HG03095 (cell line): ENCODE measurements at regions not wholly inside any gene's neighbourhood (a gene's known extent, or its start where the extent isn't known, plus 50 kb on each side); places are given as distances from the start of the nearest gene placed in this dataset.
"Not testable (repeated sequence)": the region's sequence is repeated elsewhere in the genome, so short reads cannot be mapped to it uniquely, and the experiment has no call there.

ENCODE experiments used
- ATAC-seq: cut with Tn5 transposase; IDR thresholded peaks from one replicate; pipeline ENCODE4 v1.9.1; 2021; ENCODE audit warnings: moderate library complexity; ENCODE audit not compliant: unreplicated experiment

DNA sequence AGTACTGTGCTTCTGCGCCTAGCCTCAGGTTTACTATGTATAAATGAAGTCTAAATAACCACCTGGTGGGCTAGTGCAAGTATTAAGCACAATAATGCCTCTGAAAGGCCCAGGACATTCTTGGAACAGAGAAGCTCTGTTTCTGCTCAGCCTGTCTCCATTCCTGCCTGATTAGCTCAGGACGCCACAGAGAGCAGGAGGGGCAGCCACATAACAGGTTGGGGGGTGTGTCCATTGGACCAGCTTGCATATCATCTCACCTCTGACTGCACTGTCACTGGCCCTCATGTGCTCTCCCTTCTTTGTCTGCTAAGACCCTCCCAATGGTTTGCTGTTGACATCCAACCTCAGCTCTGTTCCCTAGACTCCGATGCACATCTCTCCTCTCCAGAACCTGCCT is 52.8 kb upstream of the IKZF1 start:
- no peak for ATAC-seq

GRCh38 chr7:50246551-50246950 is 58.0 kb upstream of the IKZF1 start:
- ATAC-seq: no peak

DNA sequence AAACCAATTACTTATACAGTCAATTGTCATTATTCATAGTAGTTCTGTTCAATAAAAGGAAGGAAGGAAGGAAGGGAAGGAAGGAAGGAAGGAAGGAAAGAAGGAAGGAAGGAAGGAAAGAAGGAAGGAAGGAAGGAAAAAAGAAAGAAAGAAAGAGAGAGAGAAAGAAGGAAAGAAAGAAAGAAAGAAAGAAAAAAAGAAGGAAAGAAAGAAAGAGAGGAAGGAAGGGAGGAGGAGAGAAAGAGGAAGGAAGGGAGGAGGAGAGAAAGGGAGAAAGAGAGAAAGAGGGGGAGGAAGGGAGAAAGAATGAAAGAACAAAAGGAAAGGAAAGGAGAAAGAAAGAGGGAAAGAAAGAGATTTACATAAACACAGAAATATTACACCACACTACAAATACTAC is 62.4 kb upstream of the IKZF1 start:
- not testable (repeated sequence) for ATAC-seq

DNA sequence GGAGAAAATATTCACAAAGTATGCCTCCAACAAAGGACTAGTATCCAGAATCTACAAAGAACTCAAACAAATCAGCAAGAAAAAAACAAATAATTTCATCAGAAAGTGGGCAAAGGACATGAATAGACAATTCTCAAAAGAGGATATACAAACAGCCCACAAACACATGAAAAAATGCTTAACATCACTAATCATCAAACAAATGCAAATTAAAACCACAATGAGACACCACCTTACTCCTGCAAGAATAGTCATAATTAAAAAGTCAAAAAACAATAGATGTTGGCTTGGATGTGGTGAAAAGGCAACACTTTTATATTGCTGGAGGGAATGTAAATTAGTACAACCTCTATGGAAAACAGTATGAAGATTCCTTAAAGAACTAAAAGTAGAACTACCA is 63.8 kb upstream of the IKZF1 start:
- not testable (repeated sequence) for ATAC-seq

GRCh38 chr7:50229964-50230363 is 74.6 kb upstream of the IKZF1 start:
- ATAC-seq: no peak

- no peak for ATAC-seq
Measured at GRCh38 chr7:50228148-50228547, 76.4 kb upstream of the IKZF1 start.

DNA sequence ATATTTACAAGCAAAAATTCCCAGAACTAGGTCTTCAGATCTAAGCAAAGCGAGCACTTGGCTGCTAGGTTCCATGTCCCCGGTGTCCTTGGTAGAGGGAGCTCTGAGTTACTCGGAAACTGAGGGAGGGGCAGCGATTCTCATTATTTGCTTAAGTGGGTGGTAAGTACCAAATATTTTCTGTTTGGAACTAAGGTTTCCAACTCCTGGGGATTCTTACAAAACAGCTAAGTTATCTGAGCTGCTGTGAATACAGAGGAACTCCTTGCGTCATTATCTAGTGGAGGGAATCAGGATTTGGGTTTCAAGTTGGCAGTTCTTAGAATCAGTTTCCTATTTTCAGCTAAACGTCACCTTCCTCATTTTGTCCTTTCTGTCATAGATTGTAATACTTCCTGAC is 76.8 kb upstream of the IKZF1 start:
- ATAC-seq: no peak

DNA sequence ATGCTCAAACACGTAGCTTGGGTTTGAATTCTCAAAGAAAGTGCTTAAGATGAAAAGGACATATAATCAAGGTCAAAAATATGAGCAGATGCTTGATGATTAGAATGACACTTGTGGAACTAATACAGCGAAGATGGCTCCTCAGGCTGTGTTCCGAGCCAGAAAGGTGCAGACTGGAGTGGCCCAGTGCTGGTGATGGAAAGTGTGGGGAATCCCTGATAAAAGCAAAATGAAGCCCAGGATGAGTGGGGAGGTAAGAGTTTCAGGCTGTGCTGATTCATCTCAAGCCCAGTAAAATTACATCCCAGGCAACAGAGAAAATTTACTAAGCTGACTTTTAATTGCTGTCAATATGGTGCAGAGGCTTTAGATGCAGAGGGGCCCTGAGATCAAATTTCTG is 77.8 kb upstream of the IKZF1 start:
- no peak for ATAC-seq

- ATAC-seq: no peak
Measured at GRCh38 chr7:50226145-50226544, 78.4 kb upstream of the IKZF1 start.

DNA sequence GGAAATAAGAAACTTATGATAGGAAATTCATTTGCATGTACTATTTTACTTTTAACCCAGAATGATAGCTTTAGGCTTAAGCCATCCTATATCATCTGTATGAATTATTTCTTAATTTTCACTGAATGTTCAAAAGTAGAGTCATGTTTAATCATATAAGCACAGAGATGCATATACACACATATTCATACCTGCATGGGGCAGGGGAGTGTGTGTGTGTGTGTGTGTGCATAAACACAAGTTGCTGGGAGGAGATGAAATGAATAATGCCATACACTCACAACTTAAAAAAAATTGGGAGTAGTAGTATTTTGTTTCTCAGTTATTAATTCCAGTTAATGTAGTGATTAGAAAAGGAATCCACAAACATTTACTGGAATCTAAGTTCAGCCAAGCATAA is 83.1 kb upstream of the IKZF1 start:
- no peak for ATAC-seq

GRCh38 chr7:50221028-50221427 is 83.5 kb upstream of the IKZF1 start:
- no peak for ATAC-seq

GRCh38 chr7:50220273-50220672 is 84.2 kb upstream of the IKZF1 start:
- ATAC-seq: no peak

GRCh38 chr7:50217821-50218281 is 86.7 kb upstream of the IKZF1 start:
- no peak for ATAC-seq

DNA sequence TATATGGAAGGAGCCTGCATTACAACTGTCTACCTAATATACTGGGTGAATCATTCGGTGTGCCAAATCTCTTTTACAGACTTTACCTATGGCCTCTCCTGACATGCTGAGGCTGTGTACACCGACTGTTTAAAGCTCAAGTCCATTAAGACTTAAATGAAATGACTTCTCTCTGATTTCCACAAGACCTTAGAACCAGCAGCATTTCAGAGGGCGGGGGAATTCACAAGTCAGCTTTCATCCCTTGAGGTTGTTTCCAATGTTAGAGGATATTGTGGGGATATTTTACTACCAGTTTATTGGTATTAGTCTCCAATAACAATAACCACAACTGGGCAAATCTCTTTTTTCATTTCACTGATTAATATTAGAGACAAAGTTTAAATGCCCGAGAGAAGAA is 87.1 kb upstream of the IKZF1 start:
- no peak for ATAC-seq

DNA sequence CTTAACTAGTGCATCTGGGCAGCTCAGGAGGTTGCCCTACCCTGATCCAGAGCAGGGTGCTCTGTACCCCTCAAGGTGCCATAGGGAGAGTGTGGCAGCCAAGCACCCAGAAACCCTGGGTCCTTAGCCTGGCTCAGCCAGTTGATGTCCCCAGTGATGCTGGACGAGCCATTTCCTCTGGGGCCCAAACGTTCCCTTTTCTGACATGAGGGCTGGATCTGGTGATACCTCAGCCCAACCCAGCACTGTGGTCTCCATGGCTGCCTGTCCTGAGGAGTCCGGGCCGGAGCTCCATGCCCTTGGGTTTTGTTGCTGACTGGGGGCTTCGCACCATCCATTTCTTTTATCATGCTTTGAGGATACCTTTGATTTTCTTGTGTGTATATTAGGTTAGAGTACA is 87.9 kb upstream of the IKZF1 start:
- ATAC-seq: no peak

DNA sequence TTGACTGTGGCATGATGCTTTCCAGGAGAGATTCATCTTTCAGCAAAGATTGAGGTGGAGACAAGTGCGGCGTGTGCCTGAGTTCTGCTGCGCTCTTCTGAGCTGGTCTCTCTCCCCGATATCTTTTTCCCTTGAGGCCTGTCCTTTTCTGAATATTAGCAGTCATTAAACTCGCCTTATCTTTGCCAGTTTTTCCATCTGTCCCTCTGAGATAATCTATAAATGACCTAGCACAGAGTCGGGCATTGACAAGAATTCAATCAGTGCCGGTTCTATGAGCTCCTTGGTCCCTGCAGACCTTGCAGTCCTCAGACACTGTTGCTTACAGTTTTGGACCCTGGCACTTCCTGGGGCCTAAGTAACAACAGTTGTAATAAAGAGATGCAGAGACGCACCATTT is 89.7 kb upstream of the IKZF1 start:
- ATAC-seq: no peak

- ATAC-seq: no peak
Measured at GRCh38 chr7:50214126-50214670, 90.3 kb upstream of the IKZF1 start.

DNA sequence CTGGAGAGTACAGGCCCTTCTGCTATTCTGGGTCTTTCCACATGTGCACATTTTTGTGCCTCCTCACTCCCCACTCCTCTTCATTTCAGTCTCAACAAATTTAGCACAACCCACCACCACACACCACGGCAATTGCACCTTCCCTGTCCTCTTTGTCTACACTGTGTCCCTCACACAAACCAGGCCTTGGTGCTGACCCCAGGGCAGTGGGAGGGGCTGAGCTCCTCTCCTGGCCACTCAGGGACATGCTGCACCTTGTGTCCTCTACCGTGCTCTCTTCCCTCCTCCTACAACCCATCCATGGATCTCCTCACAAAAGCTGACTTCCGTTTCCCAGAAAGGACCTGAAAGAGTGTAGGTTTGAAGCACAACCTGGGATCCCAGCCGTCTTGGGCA is 90.9 kb upstream of the IKZF1 start:
- no peak for ATAC-seq

DNA sequence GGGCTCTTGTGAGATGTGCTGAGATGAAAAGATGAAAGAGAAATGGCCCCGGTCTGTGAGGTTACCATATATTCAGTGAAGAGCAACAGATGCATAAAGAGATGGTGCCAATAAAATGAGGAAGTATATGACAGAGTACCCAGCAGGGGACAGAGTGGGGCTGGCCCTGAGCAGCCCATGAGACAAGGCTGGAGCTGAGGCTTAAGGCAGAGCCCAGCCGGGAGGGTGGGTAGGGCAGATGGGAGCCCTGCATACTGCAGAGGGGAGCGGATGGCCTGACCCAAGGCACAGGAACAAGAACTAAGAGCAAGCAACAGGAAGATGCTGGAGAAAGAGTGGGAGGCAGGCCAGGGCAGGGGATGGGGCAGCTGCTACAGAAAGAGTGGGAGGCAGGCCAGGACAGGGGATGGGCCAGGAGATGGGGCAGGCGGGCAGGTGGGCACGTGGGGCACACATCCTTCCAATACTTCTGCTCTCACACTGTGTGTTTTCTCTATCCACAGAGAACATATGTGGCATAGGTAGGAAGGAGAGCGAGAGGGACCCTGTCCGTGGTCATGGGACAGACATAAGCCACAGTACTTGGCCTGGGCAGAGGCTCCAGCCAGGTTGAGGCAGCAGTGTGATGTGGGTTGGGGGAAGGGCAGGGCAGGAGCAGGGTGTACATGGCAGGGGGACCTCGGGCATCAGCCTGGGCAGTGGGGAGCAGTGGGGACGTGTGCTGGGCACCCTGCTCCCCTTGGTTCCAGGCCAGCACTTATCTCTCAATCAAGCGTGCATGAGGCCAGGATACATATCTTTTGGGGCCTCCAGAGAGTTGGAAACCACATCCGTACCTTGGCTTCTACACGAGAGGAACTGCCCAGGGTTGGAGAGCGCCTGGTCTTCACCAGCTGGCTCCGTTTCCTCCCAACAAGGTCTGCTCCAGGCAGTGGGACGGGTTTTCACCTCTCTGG is 91.6 kb upstream of the IKZF1 start:
- ATAC-seq: no peak

DNA sequence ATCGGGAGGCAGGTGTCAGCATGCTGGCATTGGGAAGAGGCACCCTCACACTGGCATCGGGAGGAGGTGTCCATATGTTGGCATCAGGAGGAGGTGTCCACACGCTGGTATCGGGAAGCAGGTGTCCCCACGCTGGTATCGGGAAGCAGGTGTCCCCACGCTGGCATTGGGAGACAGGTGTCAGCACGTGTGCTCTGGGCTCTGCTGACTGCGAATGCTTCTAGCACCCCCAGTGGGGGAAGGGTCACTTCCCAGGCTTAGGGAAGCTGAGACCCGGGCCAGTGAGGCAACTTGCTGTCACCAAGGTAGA is 92.5 kb upstream of the IKZF1 start:
- ATAC-seq: no peak

DNA sequence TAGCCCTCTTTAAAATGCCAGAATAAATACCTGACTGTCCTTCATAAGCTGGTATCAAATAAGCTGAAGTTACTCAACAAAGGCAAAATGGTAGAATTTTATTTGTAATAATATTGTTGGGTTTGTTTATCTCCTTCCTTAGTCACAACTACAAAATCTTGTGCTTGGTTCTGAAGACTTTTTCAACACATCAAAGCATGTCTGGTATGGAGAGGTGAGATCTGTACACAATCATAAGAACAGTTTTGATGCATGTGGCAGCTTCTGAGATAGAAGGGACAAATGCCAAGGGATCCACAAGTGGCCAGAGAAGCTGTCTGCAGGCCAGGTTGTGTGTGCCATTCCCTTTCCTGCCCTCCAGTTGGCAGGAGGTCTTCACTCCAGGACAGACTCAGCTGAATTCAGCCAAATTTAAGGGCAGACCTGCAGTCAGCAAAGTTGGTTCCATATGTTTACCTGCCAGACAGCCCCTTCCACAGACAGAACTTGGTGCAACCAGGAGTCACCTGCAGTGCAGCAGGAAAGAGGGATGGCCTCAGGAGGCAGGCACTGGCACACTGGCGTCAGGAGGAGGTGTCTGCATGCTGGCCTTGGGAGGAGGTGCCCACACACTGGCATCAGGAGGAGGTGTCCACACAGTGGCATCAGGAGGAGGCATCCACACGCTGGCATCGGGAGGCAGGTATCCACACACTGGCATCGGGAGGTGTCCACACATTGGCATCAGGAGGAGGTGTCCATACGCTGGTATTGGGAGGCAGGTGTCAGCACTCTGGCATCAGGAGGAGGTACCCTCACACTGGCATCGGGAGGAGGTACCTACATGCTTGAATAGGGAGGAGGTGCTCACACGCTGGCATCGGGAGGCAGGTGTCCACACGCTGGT is 93.1 kb upstream of the IKZF1 start:
- no peak for ATAC-seq

DNA sequence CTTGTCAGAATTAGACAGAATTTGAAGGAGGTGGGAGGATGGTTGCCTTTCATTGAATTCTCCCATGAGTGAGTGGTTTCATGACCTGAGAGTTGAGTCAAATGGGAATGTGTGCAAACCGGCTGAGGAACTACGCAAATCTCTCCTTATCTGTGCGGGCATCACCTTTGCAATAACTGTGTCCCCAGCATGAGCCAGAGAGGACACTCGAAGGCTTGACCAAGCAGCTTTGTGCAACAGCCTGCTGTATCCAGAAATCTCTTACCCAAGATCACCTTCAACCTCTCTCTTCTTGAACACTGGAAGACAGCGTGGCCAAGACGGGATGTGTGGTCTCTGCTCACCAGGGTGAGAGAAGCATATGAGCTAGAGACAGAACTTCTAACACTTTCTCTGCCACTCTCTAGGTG is 93.8 kb upstream of the IKZF1 start:
- ATAC-seq: no peak
